Prostate gland (tissue), 2 donors: ENCODE measurements at regions not wholly inside any gene's neighbourhood (a gene's known extent, or its start where the extent isn't known, plus 50 kb on each side); places are given as distances from the start of the nearest gene placed in this dataset.

ENCODE experiments used
- POLR2A ChIP-seq: fragments of 450-650 bp; IDR thresholded peaks from one replicate; pipeline ENCODE4 v1.6.1; 2016; ENCODE audit warnings: antibody characterized with exemption, mild to moderate bottlenecking
- POLR2AphosphoS5 ChIP-seq: sonication (generic); formaldehyde crosslinking; IDR thresholded peaks from one replicate; pipeline ENCODE4 v1.6.1; 2017; ENCODE audit warnings: antibody characterized with exemption
- TF ChIP-seq, protein P1 (sequence below), 4 experiments: fragments of 200-600 bp in 2 of 4; fragments of 450-650 bp in 2 of 4; sonication (generic) in 2 of 4; IDR thresholded peaks; 1 replicate in 3 of 4; 2 replicates in 1 of 4; pipeline ENCODE4 v1.5.1; 2016 to 2019; ENCODE audit warnings: antibody characterized with exemption in 4 of 4, mild to moderate bottlenecking in 2 of 4, moderate library complexity in 2 of 4

DNA sequence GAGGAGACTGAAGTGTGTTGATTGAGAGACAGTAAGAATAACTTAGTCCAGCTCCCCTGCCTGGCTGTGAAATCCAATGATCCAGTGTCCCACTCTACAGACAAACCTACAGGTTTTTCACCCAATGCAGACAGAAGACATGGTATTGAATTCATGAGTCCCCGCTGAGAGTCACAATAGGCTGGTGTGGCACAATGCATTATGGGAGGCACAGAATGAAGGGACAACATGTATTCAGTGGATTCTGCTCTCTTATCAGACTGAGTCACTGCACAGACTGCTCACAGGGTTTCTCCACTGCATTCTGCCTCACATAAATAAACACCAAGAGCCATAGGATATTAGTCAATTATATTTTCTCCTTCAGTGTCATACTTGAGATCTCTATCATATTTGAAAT, 55.2 kb upstream of the TOP3B start:
- TF ChIP-seq POLR2A (no peak), POLR2AphosphoS5 (no peak)
- TF ChIP-seq, protein P1, sequence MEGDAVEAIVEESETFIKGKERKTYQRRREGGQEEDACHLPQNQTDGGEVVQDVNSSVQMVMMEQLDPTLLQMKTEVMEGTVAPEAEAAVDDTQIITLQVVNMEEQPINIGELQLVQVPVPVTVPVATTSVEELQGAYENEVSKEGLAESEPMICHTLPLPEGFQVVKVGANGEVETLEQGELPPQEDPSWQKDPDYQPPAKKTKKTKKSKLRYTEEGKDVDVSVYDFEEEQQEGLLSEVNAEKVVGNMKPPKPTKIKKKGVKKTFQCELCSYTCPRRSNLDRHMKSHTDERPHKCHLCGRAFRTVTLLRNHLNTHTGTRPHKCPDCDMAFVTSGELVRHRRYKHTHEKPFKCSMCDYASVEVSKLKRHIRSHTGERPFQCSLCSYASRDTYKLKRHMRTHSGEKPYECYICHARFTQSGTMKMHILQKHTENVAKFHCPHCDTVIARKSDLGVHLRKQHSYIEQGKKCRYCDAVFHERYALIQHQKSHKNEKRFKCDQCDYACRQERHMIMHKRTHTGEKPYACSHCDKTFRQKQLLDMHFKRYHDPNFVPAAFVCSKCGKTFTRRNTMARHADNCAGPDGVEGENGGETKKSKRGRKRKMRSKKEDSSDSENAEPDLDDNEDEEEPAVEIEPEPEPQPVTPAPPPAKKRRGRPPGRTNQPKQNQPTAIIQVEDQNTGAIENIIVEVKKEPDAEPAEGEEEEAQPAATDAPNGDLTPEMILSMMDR (IDR thresholded peaks at IDR 0.05) = no peak
